Fibroblast of villous mesenchyme (primary cell): ENCODE measurements at regions not wholly inside any gene's neighbourhood (a gene's known extent, or its start where the extent isn't known, plus 50 kb on each side); places are given as distances from the start of the nearest gene placed in this dataset. TPM values are rescaled to one million over a fixed set of nuclear protein-coding genes. Genes with fewer than 3 reads are reported as not detected.

Experiments
- DNase-seq: peaks from one replicate; pipeline ENCODE4 v3.0.0-alpha.2; 2010; ENCODE audit warnings: low read depth
- H3K4me3 ChIP-seq: 2 replicates; pipeline ENCODE4 v1.5.1; 2011; ENCODE audit warnings: low read depth, mild to moderate bottlenecking, low read length
- small RNA-seq: library from RNA; depleted of rRNA; stranded (forward); fragments of <200 nt; gene quantifications from one replicate; pipeline ENCODE3, GENCODE V24; 2012
- TF ChIP-seq, protein P1 (sequence below): IDR thresholded peaks from 2 replicates; pipeline ENCODE4 v1.5.1; 2012; ENCODE audit warnings: low read depth, mild to moderate bottlenecking, low read length; ENCODE audit not compliant: insufficient read depth

DNA sequence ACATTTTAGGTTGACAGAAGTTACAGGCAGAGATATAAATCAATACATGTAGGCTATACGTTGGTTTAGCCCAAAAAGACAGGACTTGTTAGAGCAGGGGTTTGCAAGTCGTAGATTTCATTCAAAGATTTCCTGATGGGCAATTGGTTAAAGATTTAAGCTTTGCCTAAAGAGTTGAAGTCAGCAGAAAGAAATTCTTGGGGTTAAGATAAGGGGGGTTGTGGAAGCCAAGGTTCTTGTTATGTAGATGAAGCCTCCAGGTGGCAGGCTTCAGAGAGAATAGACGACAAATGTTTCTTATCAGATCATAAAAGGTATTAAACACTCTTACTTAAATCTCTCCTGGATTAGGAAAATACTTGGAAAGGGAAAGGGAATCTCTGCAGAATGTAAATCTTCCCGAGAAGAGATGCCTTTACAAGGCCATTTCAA is 510.8 kb downstream of the TMTC2 start:
- H3K4me3 ChIP-seq = no peak overlapping the region
- TF ChIP-seq, protein P1, sequence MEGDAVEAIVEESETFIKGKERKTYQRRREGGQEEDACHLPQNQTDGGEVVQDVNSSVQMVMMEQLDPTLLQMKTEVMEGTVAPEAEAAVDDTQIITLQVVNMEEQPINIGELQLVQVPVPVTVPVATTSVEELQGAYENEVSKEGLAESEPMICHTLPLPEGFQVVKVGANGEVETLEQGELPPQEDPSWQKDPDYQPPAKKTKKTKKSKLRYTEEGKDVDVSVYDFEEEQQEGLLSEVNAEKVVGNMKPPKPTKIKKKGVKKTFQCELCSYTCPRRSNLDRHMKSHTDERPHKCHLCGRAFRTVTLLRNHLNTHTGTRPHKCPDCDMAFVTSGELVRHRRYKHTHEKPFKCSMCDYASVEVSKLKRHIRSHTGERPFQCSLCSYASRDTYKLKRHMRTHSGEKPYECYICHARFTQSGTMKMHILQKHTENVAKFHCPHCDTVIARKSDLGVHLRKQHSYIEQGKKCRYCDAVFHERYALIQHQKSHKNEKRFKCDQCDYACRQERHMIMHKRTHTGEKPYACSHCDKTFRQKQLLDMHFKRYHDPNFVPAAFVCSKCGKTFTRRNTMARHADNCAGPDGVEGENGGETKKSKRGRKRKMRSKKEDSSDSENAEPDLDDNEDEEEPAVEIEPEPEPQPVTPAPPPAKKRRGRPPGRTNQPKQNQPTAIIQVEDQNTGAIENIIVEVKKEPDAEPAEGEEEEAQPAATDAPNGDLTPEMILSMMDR = no peak
- DNase-seq = no peak

DNA sequence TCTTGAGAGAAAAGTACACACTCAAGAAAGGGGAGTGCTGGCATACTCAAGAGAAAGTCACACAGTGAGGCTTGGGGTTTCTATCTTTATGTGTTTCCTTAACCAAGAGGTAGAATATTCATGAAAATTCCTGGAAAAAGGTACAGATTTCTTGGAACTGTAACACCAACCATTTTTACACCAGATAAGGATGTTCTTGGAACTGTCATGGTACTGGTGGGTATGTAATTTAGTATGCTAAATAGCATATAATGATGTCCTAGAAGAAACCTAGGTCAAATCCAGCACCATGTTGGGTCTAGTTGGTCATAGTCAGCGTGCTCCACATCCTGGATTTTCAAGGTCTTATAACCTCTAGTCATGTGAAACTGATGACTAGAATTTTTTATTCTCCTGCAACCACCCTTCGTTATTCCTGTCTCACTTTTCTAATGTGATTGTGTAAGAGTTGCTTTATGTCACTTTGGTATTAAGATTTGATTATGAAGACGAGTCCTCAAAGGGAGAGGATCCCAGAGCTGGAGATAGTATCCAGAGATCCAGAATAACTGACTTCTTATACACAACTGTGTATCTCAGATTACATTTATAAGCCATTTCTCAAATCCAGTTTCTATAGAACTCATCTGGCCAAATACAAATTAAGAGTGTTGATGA is 510.1 kb downstream of the TMTC2 start:
- no peak for DNase-seq
- TF ChIP-seq, protein P1 = no peak
- H3K4me3 ChIP-seq = no peak overlapping the region

DNA sequence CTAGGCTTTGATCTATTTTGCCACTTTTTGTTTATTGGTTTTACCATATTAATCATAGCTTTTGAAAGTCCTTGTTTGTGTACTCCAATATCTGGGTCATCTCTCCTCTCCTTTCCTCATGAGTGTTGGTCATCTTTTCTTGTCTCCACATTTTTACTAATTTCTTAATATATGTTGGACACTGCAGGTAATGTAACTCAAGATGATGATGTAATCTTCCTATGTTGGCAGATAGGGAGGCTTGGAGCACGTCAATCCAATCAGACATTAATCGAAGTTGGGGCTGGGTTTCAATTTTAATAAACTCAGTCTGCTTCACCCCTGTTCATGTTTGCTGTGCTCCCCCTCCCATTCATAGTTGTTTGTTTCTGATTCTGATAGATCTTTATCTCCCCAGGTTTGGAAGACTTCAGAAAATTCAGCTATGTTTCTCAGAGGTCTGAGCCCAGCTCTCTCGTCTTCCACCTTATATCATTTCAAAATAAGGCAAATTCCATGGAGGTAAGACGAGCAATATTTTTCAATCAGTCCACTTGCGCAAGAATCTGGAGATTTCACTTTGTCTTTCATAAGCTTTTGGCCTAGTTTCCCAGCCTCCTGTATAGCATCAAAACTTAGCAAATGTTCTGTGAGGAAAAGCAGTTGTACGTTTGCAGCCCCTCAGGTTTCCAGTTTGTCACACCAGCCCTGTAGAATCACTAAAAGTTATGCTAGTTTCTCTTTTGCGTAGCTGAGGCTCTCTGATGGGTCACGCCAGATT is 504.1 kb downstream of the TMTC2 start:
- DNase-seq = no peak
- TF ChIP-seq, protein P1 = no peak
- no peak overlapping the region for H3K4me3 ChIP-seq

DNA sequence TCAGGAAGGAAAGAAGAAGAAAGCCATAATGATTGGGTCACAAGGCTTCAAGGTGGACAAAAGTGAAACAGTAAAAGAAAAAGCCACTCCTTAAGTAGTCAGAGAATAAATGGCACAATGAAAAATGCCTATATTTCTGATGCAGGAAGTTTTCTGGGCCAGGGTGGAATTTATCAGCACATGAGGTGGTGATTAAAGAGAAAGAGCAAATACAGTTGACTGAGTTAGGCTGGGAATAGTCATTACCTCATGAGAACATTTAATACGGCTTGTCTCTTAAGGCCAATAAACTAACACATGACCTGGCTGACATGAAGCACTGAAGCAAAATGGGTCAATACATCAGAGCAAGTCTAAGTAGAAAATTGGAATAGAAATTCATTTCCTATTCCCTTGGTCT is 499.7 kb downstream of the TMTC2 start:
- DNase-seq = no peak
- H3K4me3 ChIP-seq = no peak overlapping the region
- TF ChIP-seq, protein P1 = no peak

DNA sequence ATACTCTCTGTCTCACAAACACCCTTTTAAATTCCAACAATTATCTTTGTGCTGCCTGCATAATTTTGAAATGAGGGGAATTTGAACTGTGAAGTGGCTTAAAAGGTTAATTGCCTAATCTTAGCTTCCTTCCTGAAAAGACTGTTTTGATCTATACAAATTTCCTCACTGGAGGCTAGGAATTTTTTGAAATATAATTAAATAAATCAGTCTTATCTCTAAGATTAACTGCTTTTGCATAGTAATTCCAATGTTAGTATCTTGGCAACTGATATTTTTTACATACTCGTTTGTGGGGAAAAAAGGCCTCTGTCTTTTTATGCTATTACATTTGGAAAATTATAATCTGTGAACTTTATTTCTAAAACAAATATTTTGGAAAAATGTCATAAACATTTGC is 498.5 kb downstream of the TMTC2 start:
- no peak for DNase-seq
- no peak overlapping the region for H3K4me3 ChIP-seq
- TF ChIP-seq, protein P1 = no peak

Small RNA genes lying in the stretch of these regions (small RNA-seq; reads per million reads assigned to genes)
- not detected for gene RF00334
